H1 (cell line): ENCODE measurements at regions not wholly inside any gene's neighbourhood (a gene's known extent, or its start where the extent isn't known, plus 50 kb on each side); places are given as distances from the start of the nearest gene placed in this dataset.

Source experiments
- CTCF ChIA-PET: fragments of 300-600 bp; sonication (Branson Sonifier 250); formaldehyde crosslinking; loops from one replicate; lab custom pipeline; 2021; ENCODE audit not compliant: partially characterized antibody; lab: Charles Lee
- POLR2A ChIA-PET: fragments of 300-600 bp; sonication (Branson Sonifier 250); formaldehyde crosslinking; loops from one replicate; lab custom pipeline; 2021; ENCODE audit warnings: inconsistent platforms; ENCODE audit not compliant: partially characterized antibody; lab: Charles Lee
- DNase-seq, 2 experiments: peaks; one replicate each; pipeline versions ENCODE4 v3.0.0 to v3.0.0-alpha.2; 2010 to 2022; ENCODE audit warnings: low spot score in 2 of 2, low read depth in 1 of 2, mixed read lengths in 1 of 2
- FAIRE-seq: peaks from 2 replicates; lab custom pipeline; 2011; peaks lifted over from hg19 to GRCh38; lab: Jason Lieb, UNC
- H2AFZ ChIP-seq: 2 replicates; pipeline ENCODE4 v1.8.1; 2012; ENCODE audit warnings: low read length, inconsistent platforms
- H2AK5ac ChIP-seq: 2 replicates; pipeline ENCODE4 v1.6.1; 2013; ENCODE audit warnings: low read depth, low read length
- H2BK120ac ChIP-seq: replicated peaks from 2 replicates; pipeline ENCODE3; 2013; ENCODE audit warnings: low read depth, low read length, inconsistent platforms
- H2BK12ac ChIP-seq: 2 replicates; pipeline ENCODE4 v1.6.1; 2013; ENCODE audit warnings: low read depth, low read length
- H2BK15ac ChIP-seq: 2 replicates; pipeline ENCODE4 v1.6.1; 2013; ENCODE audit warnings: low read length
- H2BK20ac ChIP-seq: 2 replicates; pipeline ENCODE4 v1.6.1; 2013; ENCODE audit warnings: low read length
- H2BK5ac ChIP-seq: 2 replicates; pipeline ENCODE4 v1.6.1; 2013; ENCODE audit warnings: low read depth, low read length
- H3K14ac ChIP-seq: 2 replicates; pipeline ENCODE4 v1.6.1; 2013; ENCODE audit warnings: inconsistent platforms; ENCODE audit not compliant: insufficient read length
- H3K18ac ChIP-seq: 2 replicates; pipeline ENCODE4 v1.6.1; 2013; ENCODE audit warnings: low read length; ENCODE audit errors: extremely low read depth
- H3K23ac ChIP-seq: 2 replicates; pipeline ENCODE4 v1.6.1; 2013; ENCODE audit warnings: inconsistent platforms; ENCODE audit not compliant: insufficient read length
- H3K23me2 ChIP-seq: 2 replicates; pipeline ENCODE4 v1.6.1; 2013; ENCODE audit warnings: low read depth, low read length
- H3K27ac ChIP-seq: 2 replicates; pipeline ENCODE4 v1.6.1; 2011; ENCODE audit warnings: low read depth, low read length, inconsistent platforms
- H3K27me3 ChIP-seq, 4 experiments: replicated peaks in 1 of 4; 1 replicate in 1 of 4; 2 replicates in 3 of 4; pipeline versions ENCODE4 v1.6.1 to v1.8.1; 2011 to 2013; ENCODE audit warnings: low read length in 3 of 4, mild to moderate bottlenecking in 3 of 4, inconsistent platforms in 2 of 4, mixed read lengths in 2 of 4, moderate library complexity in 1 of 4; ENCODE audit not compliant: control insufficient read depth in 3 of 4, insufficient read depth in 3 of 4; ENCODE audit errors: extremely low read depth in 1 of 4
- H3K36me3 ChIP-seq, 4 experiments: 2 replicates each; pipeline versions ENCODE4 v1.6.1 to v1.8.1; 2011 to 2013; ENCODE audit warnings: mild to moderate bottlenecking in 4 of 4, low read length in 3 of 4, moderate library complexity in 2 of 4, control low read depth in 1 of 4, inconsistent platforms in 1 of 4; ENCODE audit not compliant: insufficient read depth in 4 of 4, control insufficient read depth in 2 of 4
- H3K4ac ChIP-seq: replicated peaks from 2 replicates; pipeline ENCODE3; 2013; ENCODE audit warnings: low read length, low read depth, mixed read lengths, inconsistent platforms; ENCODE audit not compliant: insufficient read length
- H3K4me1 ChIP-seq, 4 experiments: replicated peaks in 1 of 4; 1 replicate in 1 of 4; 2 replicates in 3 of 4; pipeline versions ENCODE4 v1.6.1 to v1.8.1; 2011 to 2013; ENCODE audit warnings: low read length in 3 of 4, inconsistent platforms in 2 of 4, mixed read lengths in 1 of 4; ENCODE audit not compliant: insufficient read depth in 4 of 4, control insufficient read depth in 3 of 4
- H3K4me2 ChIP-seq, 2 experiments: 2 replicates each; pipeline versions ENCODE4 v1.6.1 to v1.8.1; 2011 to 2013; ENCODE audit warnings: low read depth in 2 of 2, low read length in 2 of 2, control low read depth in 1 of 2, inconsistent platforms in 1 of 2, mild to moderate bottlenecking in 1 of 2; ENCODE audit not compliant: insufficient read depth in 1 of 2
- H3K4me3 ChIP-seq, 4 experiments: fragments of 200-600, 300-600 bp in 1 of 4; sonication (generic), shearing (Covaris generic), sonication (Bioruptor Twin) in 1 of 4; 2 replicates each; pipeline versions ENCODE4 v1.5.1 to v1.8.1; 2011 to 2016; ENCODE audit warnings: low read length in 4 of 4, low read depth in 3 of 4, control low read depth in 2 of 4, inconsistent platforms in 2 of 4, mild to moderate bottlenecking in 2 of 4, mixed read lengths in 1 of 4, moderate library complexity in 1 of 4; ENCODE audit not compliant: insufficient read depth in 2 of 4; ENCODE audit errors: extremely low read depth in 1 of 4
- H3K56ac ChIP-seq: replicated peaks from 2 replicates; pipeline ENCODE3; 2013; ENCODE audit warnings: low read depth, mild to moderate bottlenecking, mixed read lengths, low read length, inconsistent platforms; ENCODE audit not compliant: insufficient read length
- H3K79me1 ChIP-seq: 2 replicates; pipeline ENCODE4 v1.6.1; 2013; ENCODE audit warnings: low read depth, low read length, control low read depth
- H3K79me2 ChIP-seq, 2 experiments: 2 replicates each; pipeline versions ENCODE4 v1.6.1 to v1.8.1; 2012 to 2013; ENCODE audit warnings: low read length in 2 of 2, mild to moderate bottlenecking in 2 of 2, inconsistent platforms in 1 of 2; ENCODE audit not compliant: insufficient read depth in 2 of 2, control insufficient read depth in 1 of 2
- H3K9ac ChIP-seq, 4 experiments: replicated peaks in 1 of 4; 1 replicate in 1 of 4; 2 replicates in 3 of 4; pipeline versions ENCODE4 v1.6.1 to v1.8.1; 2011 to 2013; ENCODE audit warnings: low read depth in 3 of 4, low read length in 3 of 4, control low read depth in 2 of 4, mild to moderate bottlenecking in 2 of 4, moderate library complexity in 2 of 4, inconsistent platforms in 1 of 4; ENCODE audit errors: extremely low read depth in 1 of 4
- H3K9me3 ChIP-seq, 2 experiments: 2 replicates each; pipeline versions ENCODE4 v1.6.1 to v1.8.1; 2012 to 2013; ENCODE audit warnings: mild to moderate bottlenecking in 2 of 2, moderate library complexity in 2 of 2, control low read depth in 1 of 2, inconsistent platforms in 1 of 2, low read depth in 1 of 2, low read length in 1 of 2, mixed read lengths in 1 of 2; ENCODE audit not compliant: insufficient read depth in 2 of 2
- H4K20me1 ChIP-seq, 2 experiments: replicated peaks in 1 of 2; 2 replicates each; pipeline versions ENCODE3 to v1.8.1; 2011 to 2013; ENCODE audit warnings: inconsistent platforms in 2 of 2, low read length in 2 of 2, mild to moderate bottlenecking in 1 of 2; ENCODE audit not compliant: insufficient read depth in 2 of 2, control insufficient read depth in 1 of 2
- H4K5ac ChIP-seq: 2 replicates; pipeline ENCODE4 v1.6.1; 2013; ENCODE audit warnings: low read length, low read depth, mixed read lengths, inconsistent platforms; ENCODE audit not compliant: insufficient read length
- H4K8ac ChIP-seq: 2 replicates; pipeline ENCODE4 v1.8.0; 2013; ENCODE audit warnings: mild to moderate bottlenecking, moderate library complexity, low read length, inconsistent platforms; ENCODE audit not compliant: insufficient read depth; ENCODE audit errors: extremely low read depth
- H4K91ac ChIP-seq: replicated peaks from 2 replicates; pipeline ENCODE3; 2013; ENCODE audit warnings: low read length, mixed read lengths, inconsistent platforms; ENCODE audit not compliant: insufficient read length
- ASH2L ChIP-seq: fragments of 200-600, 300-600 bp; sonication (generic); IDR thresholded peaks from one replicate; pipeline ENCODE4 v1.7.1; 2017; ENCODE audit warnings: low read length
- WGBS, 2 experiments: shearing (Covaris generic) in 1 of 2; methylation state at CpG; one replicate each; pipeline versions ENCODE4 v1.1.6 to v1.1.7; 2013 to 2015; ENCODE audit warnings: low lambda C conversion rate in 2 of 2, mixed read lengths in 2 of 2, inconsistent platforms in 1 of 2, low coverage in 1 of 2, missing lambda C conversion rate in 1 of 2; ENCODE audit not compliant: insufficient replicate concordance in 2 of 2, insufficient coverage in 1 of 2, insufficient read length in 1 of 2; ENCODE audit errors: extremely low coverage in 1 of 2, missing lambda C conversion rate in 1 of 2; 5-methylcytosine and 5-hydroxymethylcytosine counted together

DNA sequence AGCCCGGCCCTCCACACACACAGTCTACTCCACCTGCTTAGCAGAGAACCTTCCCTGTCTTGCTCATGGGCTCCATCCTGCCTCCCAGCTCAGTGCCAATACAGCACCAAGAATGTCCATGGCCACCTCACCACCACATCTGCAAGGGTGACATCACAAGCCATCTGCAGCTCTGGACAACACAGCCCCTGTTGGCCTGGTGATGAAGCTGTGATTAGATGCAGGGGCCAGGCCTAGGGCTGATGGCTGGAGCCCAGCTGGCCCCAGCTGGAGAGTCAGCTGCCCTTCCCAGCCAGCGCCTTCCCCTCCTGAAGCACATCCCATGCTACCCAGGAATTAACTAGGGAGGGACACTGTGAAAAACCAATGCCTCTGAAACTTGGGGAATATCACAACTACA is 91.1 kb downstream of the TTC32 start:
- H3K4ac ChIP-seq, result no peak overlapping the region
- no peak overlapping the region for H3K9ac ChIP-seq
- no peak overlapping the region for H3K14ac ChIP-seq
- 76% methylated on average over 2 of the region's 2 CpGs; no CpG with 5 or more reads in 1 of the 2 experiments for WGBS, 2 experiments
- no peak overlapping the region for H3K23ac ChIP-seq
- FAIRE-seq, result no peak
- H3K27me3 ChIP-seq, result no peaks in the 10 kb centered on the region
- no peak overlapping the region for H3K4me2 ChIP-seq
- H3K56ac ChIP-seq, result no peak overlapping the region
- H4K91ac ChIP-seq, result no peak overlapping the region
- H2BK15ac ChIP-seq, result no peak overlapping the region
- DNase-seq, result peak in 1 of 2 experiments; percentile 23
- POLR2A ChIA-PET, result no interaction called here
- no peak overlapping the region for H2BK12ac ChIP-seq
- H3K79me2 ChIP-seq, result no peaks in the 10 kb centered on the region
- no peaks in the 10 kb centered on the region for H3K23me2 ChIP-seq
- no peak overlapping the region for H3K4me3 ChIP-seq
- H3K4me1 ChIP-seq, result no peaks in the 10 kb centered on the region
- H4K8ac ChIP-seq, result no peak overlapping the region
- no peaks in the 10 kb centered on the region for H3K9me3 ChIP-seq
- no peak overlapping the region for H2BK20ac ChIP-seq
- no peaks in the 10 kb centered on the region for H3K79me1 ChIP-seq
- H4K20me1 ChIP-seq, result no peaks in the 10 kb centered on the region
- no peak overlapping the region for H2BK5ac ChIP-seq
- H3K18ac ChIP-seq, result no peak overlapping the region
- no peak overlapping the region for H2BK120ac ChIP-seq
- no peak overlapping the region for H2AK5ac ChIP-seq
- no peak overlapping the region for H4K5ac ChIP-seq
- H3K36me3 ChIP-seq, result no peaks in the 10 kb centered on the region
- no peak overlapping the region for H3K27ac ChIP-seq
- CTCF ChIA-PET, result no interaction called here
- H2AFZ ChIP-seq, result no peak overlapping the region
- TF ChIP-seq ASH2L, result no peak
